ENCODE measurements at regions not wholly inside any gene's neighbourhood (a gene's known extent, or its start where the extent isn't known, plus 50 kb on each side); places are given as distances from the start of the nearest gene placed in this dataset.

- intact Hi-C loops (cut with DNase I): no loop called here
- H3K4me3 ChIP-seq: no peak overlapping the region
- no peaks in the 10 kb centered on the region for H3K36me3 ChIP-seq
- WGBS (ENCODE audit: insufficient coverage, low coverage, low lambda C conversion rate, missing lambda C conversion rate): no CpG with 5 or more reads among the region's 1 CpG
- no peaks in the 10 kb centered on the region for H3K4me1 ChIP-seq
- no peaks in the 10 kb centered on the region for H3K9me3 ChIP-seq
- no peak for ATAC-seq
- no peak for TF ChIP-seq POLR2A (IDR thresholded peaks at IDR 0.05)
- TF ChIP-seq CTCF (IDR thresholded peaks at IDR 0.05): no peak
- no peak for DNase-seq
- no peaks in the 10 kb centered on the region for H3K27me3 ChIP-seq
- no peak overlapping the region for H3K27ac ChIP-seq
Measured at GRCh38 chr13:61144301-61144700, 271.3 kb downstream of the PCDH20 start.

DNA sequence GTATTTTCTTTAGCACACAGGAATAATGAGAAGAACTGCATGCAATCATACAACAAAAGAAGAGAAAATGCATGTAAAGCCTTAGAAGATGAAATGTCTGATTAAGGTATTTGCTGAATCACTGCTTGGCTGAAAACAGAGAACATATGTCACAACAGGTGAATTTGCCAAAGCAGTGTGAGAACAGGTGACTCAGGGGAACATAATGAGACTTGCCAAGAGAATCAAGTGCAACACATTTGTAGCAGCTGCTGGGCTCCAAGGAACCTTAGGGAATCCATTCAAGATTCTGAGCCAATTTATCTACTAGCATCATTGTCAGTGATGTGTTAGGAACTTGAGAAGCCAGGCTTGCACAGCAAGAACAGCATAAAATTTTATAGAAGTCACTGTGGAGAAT is 273.1 kb downstream of the PCDH20 start:
- Histone ChIP-seq H3K4me3 (no peak overlapping the region), H3K9me3 (no peaks in the 10 kb centered on the region), H3K27me3 (no peaks in the 10 kb centered on the region), H3K36me3 (no peaks in the 10 kb centered on the region), H3K27ac (no peak overlapping the region), H3K4me1 (no peaks in the 10 kb centered on the region)
- intact Hi-C loops (cut with DNase I): no loop called here
- TF ChIP-seq POLR2A (IDR thresholded peaks at IDR 0.05) (no peak), CTCF (IDR thresholded peaks at IDR 0.05) (no peak)
- DNase-seq (no peak), ATAC-seq (no peak)

- no peak overlapping the region for H3K27ac ChIP-seq
- intact Hi-C loops (cut with DNase I): no loop called here
- H3K9me3 ChIP-seq: no peaks in the 10 kb centered on the region
- H3K36me3 ChIP-seq: no peaks in the 10 kb centered on the region
- TF ChIP-seq CTCF (IDR thresholded peaks at IDR 0.05): no peak
- no peaks in the 10 kb centered on the region for H3K4me1 ChIP-seq
- no peak for ATAC-seq
- H3K4me3 ChIP-seq: no peak overlapping the region
- no peaks in the 10 kb centered on the region for H3K27me3 ChIP-seq
- DNase-seq: no peak
Measured at GRCh38 chr13:61138857-61139256, 276.8 kb downstream of the PCDH20 start.

DNA sequence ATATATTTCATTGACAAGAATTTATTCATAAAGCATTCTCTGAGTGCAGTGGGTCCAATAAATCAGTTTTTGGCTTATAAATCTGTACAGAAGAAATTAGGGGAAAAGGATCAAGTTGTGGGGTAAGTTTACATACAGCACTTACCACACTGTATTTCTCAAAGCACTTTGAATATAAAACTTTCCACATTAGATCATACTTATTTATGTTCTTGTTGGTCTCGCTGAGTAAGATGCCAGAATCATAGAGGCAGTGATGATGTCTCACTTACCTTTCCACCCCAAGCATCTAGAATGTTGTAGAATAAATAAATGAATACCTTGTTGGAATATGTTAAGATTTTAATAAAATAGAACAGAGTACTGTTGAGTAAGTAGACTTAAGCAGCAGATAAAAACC is 279.1 kb downstream of the PCDH20 start:
- no peak for DNase-seq
- intact Hi-C loops (cut with DNase I): no loop called here
- Histone ChIP-seq H3K27me3 (no peaks in the 10 kb centered on the region), H3K9me3 (no peaks in the 10 kb centered on the region), H3K4me1 (no peaks in the 10 kb centered on the region), H3K36me3 (no peaks in the 10 kb centered on the region), H3K27ac (no peak overlapping the region), H3K4me3 (no peak overlapping the region)
- 38% methylated on average over 1 of the region's 1 CpG for WGBS (ENCODE audit: insufficient coverage, low coverage, low lambda C conversion rate, missing lambda C conversion rate)
- ATAC-seq: no peak
- TF ChIP-seq POLR2A (IDR thresholded peaks at IDR 0.05) (no peak), CTCF (IDR thresholded peaks at IDR 0.05) (no peak)

GRCh38 chr13:61136093-61136492 is 279.6 kb downstream of the PCDH20 start:
- Histone ChIP-seq H3K9me3 (no peaks in the 10 kb centered on the region), H3K4me3 (no peak overlapping the region), H3K27me3 (no peaks in the 10 kb centered on the region), H3K27ac (no peak overlapping the region), H3K4me1 (no peaks in the 10 kb centered on the region), H3K36me3 (no peaks in the 10 kb centered on the region)
- ATAC-seq: no peak
- intact Hi-C loops (cut with DNase I): no loop called here
- no peak for DNase-seq
- no peak for TF ChIP-seq CTCF (IDR thresholded peaks at IDR 0.05)
- no peak for TF ChIP-seq POLR2A (IDR thresholded peaks at IDR 0.05)
- 37% methylated on average over 4 of the region's 4 CpGs for WGBS (ENCODE audit: insufficient coverage, low coverage, low lambda C conversion rate, missing lambda C conversion rate)
